A549 (cell line): ENCODE measurements at regions not wholly inside any gene's neighbourhood (a gene's known extent, or its start where the extent isn't known, plus 50 kb on each side); places are given as distances from the start of the nearest gene placed in this dataset.
A peak's percentile ranks its signal among the peaks of the same experiment; 100 is the strongest.

Experiments used
- ATAC-seq, 2 experiments: fragments of 200-7000 bp in 1 of 2; fragments of >200 bp in 1 of 2; cut with Nextera tagmentation in 1 of 2; cut with Tn5 transposase in 1 of 2; 3 replicates each; pipeline versions ENCODE4 v1.8.0 to v1.9.1; 2018 to 2020; ENCODE audit warnings: mild to moderate bottlenecking in 1 of 2, moderate library complexity in 1 of 2
- CTCF ChIA-PET: fragments of 300-600 bp; sonication (Branson Sonifier 250); formaldehyde crosslinking; extraction: SDS; loops from one replicate; lab custom pipeline; 2021; ENCODE audit warnings: antibody characterized with exemption, inconsistent platforms; lab: Yijun Ruan, JAX
- POLR2A ChIA-PET: fragments of 350-600 bp; formaldehyde crosslinking; extraction: SDS; loops from one replicate; lab custom pipeline; 2021; ENCODE audit warnings: antibody characterized with exemption, inconsistent platforms; lab: Yijun Ruan, JAX
- DNase-seq, 2 experiments: peaks; one replicate each; pipeline versions ENCODE4 v3.0.0 to v3.0.0-alpha.2; 2011 to 2016; ENCODE audit warnings: low read depth in 1 of 2, low spot score in 1 of 2
- FAIRE-seq: peaks from 2 replicates; lab custom pipeline; 2011; peaks lifted over from hg19 to GRCh38; lab: Jason Lieb, UNC
- H3K27ac ChIP-seq, 2 experiments: fragments of >200 bp; sonication (Bioruptor Twin); formaldehyde crosslinking; 3 replicates each; pipeline ENCODE4 v1.5.1; 2016 to 2017
- H3K4me1 ChIP-seq: fragments of >200 bp; sonication (Bioruptor Twin); formaldehyde crosslinking; 3 replicates; pipeline ENCODE4 v1.6.1; 2016
- H3K4me2 ChIP-seq: fragments of >200 bp; sonication (Bioruptor Twin); formaldehyde crosslinking; 3 replicates; pipeline ENCODE4 v1.6.1; 2016
- H3K4me3 ChIP-seq: fragments of >200 bp; sonication (Bioruptor Twin); formaldehyde crosslinking; 3 replicates; pipeline ENCODE4 v1.5.1; 2016
- H3K9me3 ChIP-seq: fragments of >200 bp; sonication (Bioruptor Twin); formaldehyde crosslinking; 3 replicates; pipeline ENCODE4 v1.6.1; 2016
- CBX8 ChIP-seq: fragments of 200-600 bp; sonication (generic); IDR thresholded peaks from 2 replicates; pipeline ENCODE4 v1.6.1; 2016
- CTCF ChIP-seq: fragments of >200 bp; sonication (Bioruptor Twin); formaldehyde crosslinking; IDR thresholded peaks from 3 replicates; pipeline ENCODE4 v1.5.1; 2016
- EP300 ChIP-seq, 2 experiments: fragments of >200 bp; sonication (Bioruptor Twin); formaldehyde crosslinking; IDR thresholded peaks; 2 replicates in 1 of 2; 3 replicates in 1 of 2; pipeline ENCODE4 v1.6.1; 2016 to 2017
- GATA3 ChIP-seq: IDR thresholded peaks from 2 replicates; pipeline ENCODE4 v1.6.1; 2012; ENCODE audit warnings: borderline replicate concordance
- HEYL ChIP-seq: fragments of 250-450 bp; sonication (Bioruptor Pico); IDR thresholded peaks from 2 replicates; pipeline ENCODE4 v1.8.0; 2021; ENCODE audit warnings: mild to moderate bottlenecking, moderate library complexity
- HMGXB4 ChIP-seq: fragments of 250-450 bp; sonication (Bioruptor Pico); IDR thresholded peaks from 2 replicates; pipeline ENCODE4 v1.5.0; 2021; ENCODE audit warnings: mild to moderate bottlenecking, moderate library complexity, borderline replicate concordance
- HOXA7 ChIP-seq: fragments of 250-450 bp; sonication (Bioruptor Pico); IDR thresholded peaks from 2 replicates; pipeline ENCODE4 v1.5.0; 2020; ENCODE audit warnings: mild to moderate bottlenecking, moderate library complexity
- HOXB13 ChIP-seq: fragments of 250-450 bp; sonication (Bioruptor Pico); IDR thresholded peaks from 2 replicates; pipeline ENCODE4 v1.5.0; 2020; ENCODE audit warnings: low read depth, mild to moderate bottlenecking, moderate library complexity
- JUN ChIP-seq, 2 experiments: fragments of >200 bp; sonication (Bioruptor Twin); formaldehyde crosslinking; IDR thresholded peaks; 2 replicates in 1 of 2; 3 replicates in 1 of 2; pipeline ENCODE4 v1.6.1; 2016 to 2017
- JUNB ChIP-seq: fragments of >200 bp; sonication (Bioruptor Twin); formaldehyde crosslinking; IDR thresholded peaks from 2 replicates; pipeline ENCODE4 v1.6.1; 2016
- KDM1A ChIP-seq: fragments of 200-600 bp; sonication (generic); IDR thresholded peaks from 2 replicates; pipeline ENCODE4 v1.6.1; 2016; ENCODE audit warnings: low read depth, mild to moderate bottlenecking
- MAFK ChIP-seq: fragments of 450-650 bp; IDR thresholded peaks from 2 replicates; pipeline ENCODE4 v1.6.1; 2014; ENCODE audit not compliant: partially characterized antibody
- MAX ChIP-seq: IDR thresholded peaks from 2 replicates; pipeline ENCODE4 v1.6.1; 2012
- MAZ ChIP-seq: fragments of 150-350 bp; IDR thresholded peaks from 2 replicates; pipeline ENCODE4 v1.6.1; 2014; ENCODE audit warnings: antibody characterized with exemption, low read depth, low read length, borderline replicate concordance
- POLR2A ChIP-seq: IDR thresholded peaks from 2 replicates; pipeline ENCODE4 v1.6.1; 2012; ENCODE audit warnings: mild to moderate bottlenecking, low read length
- POLR2AphosphoS2 ChIP-seq: conservative IDR thresholded peaks from 2 replicates; pipeline ENCODE4 v1.6.1; 2012; ENCODE audit warnings: low read length, improper control_type of control experiment, inconsistent platforms
- RAD21 ChIP-seq, 2 experiments: fragments of >200 bp in 1 of 2; sonication (Bioruptor Twin) in 1 of 2; formaldehyde crosslinking in 1 of 2; IDR thresholded peaks in 1 of 2; conservative IDR thresholded peaks in 1 of 2; 2 replicates in 1 of 2; 3 replicates in 1 of 2; pipeline ENCODE4 v1.6.1; 2012 to 2018; ENCODE audit warnings: inconsistent platforms in 1 of 2
- RCOR1 ChIP-seq: fragments of 150-350 bp; IDR thresholded peaks from 2 replicates; pipeline ENCODE4 v1.6.1; 2014; ENCODE audit warnings: antibody characterized with exemption, low read length, low read depth
- SMC3 ChIP-seq: fragments of >200 bp; sonication (Bioruptor Twin); formaldehyde crosslinking; IDR thresholded peaks from 3 replicates; pipeline ENCODE4 v1.6.1; 2018; ENCODE audit warnings: inconsistent platforms
- TFCP2L1 ChIP-seq: fragments of 250-450 bp; sonication (Bioruptor Pico); IDR thresholded peaks from 2 replicates; pipeline ENCODE4 v1.5.0; 2021; ENCODE audit warnings: mild to moderate bottlenecking
- ZC3H11A ChIP-seq: fragments of 450-650 bp; IDR thresholded peaks from 2 replicates; pipeline ENCODE4 v1.6.1; 2014; ENCODE audit warnings: antibody characterized with exemption, mild to moderate bottlenecking
- ZNF302 ChIP-seq: fragments of 250-450 bp; sonication (Bioruptor Pico); IDR thresholded peaks from 2 replicates; pipeline ENCODE4 v1.9.0; 2021; ENCODE audit warnings: inconsistent platforms, mild to moderate bottlenecking, moderate library complexity
- WGBS: methylation state at CpG from one replicate; pipeline ENCODE4 v1.1.6; 2017; ENCODE audit errors: missing lambda C conversion rate; 5-methylcytosine and 5-hydroxymethylcytosine counted together

- POLR2A ChIA-PET: no interaction called here
- TF ChIP-seq MAX (no peak), KDM1A (no peak), HOXB13 (CRISPR knock-in tag) (no peak), HMGXB4 (CRISPR knock-in tag) (no peak), ZNF302 (CRISPR knock-in tag) (no peak), JUNB (no peak), SMC3 (no peak), TFCP2L1 (CRISPR knock-in tag) (no peak), POLR2AphosphoS2 (no peak), MAFK (no peak), MAZ (no peak), RAD21 (conservative IDR thresholded peaks at IDR 0.05 in 1 of 2, IDR thresholded peaks at IDR 0.05 in 1 of 2) (no peak), CTCF (no peak)
- CTCF ChIA-PET: no interaction called here
- no peaks in the 10 kb centered on the region for H3K9me3 ChIP-seq
- peaks cover 43% of the 10 kb centered on the region for H3K4me1 ChIP-seq
- DNase-seq (no peak), ATAC-seq (no peak), FAIRE-seq (no peak)
- peak overlapping the region in 1 of 2 experiments; percentile 17; a peak in 1 of 6 replicates for H3K27ac ChIP-seq
- no peak overlapping the region for H3K4me2 ChIP-seq
- WGBS: 96% methylated on average over 4 of the region's 4 CpGs
- no peak overlapping the region for H3K4me3 ChIP-seq
Measured at GRCh38 chr21:15204970-15205286, 140.1 kb upstream of the NRIP1 start.

- FAIRE-seq: no peak
Measured at GRCh38 chr21:15206514-15206913, 141.7 kb upstream of the NRIP1 start.

More at GRCh38 chr21:15206514-15206913, 141.7 kb upstream of the NRIP1 start:
- Histone ChIP-seq H3K27ac (peak overlapping the region in 1 of 2 experiments; percentile 12; a peak in 1 of 6 replicates), H3K9me3 (no peaks in the 10 kb centered on the region), H3K4me1 (peaks cover 49% of the 10 kb centered on the region), H3K4me3 (no peak overlapping the region), H3K4me2 (no peak overlapping the region)
- TF ChIP-seq POLR2A (no peak), TFCP2L1 (CRISPR knock-in tag) (no peak), HOXA7 (CRISPR knock-in tag) (no peak), ZC3H11A (no peak), HEYL (CRISPR knock-in tag) (no peak), GATA3 (no peak), CBX8 (no peak), RCOR1 (no peak), JUN (IDR thresholded peaks at IDR 0.05) (no peak), EP300 (IDR thresholded peaks at IDR 0.05) (no peak), CTCF (no peak), POLR2AphosphoS2 (no peak), HMGXB4 (CRISPR knock-in tag) (no peak)
- ATAC-seq: no peak
- ChIA-PET CTCF (no interaction called here), POLR2A (no interaction called here)
- 76% methylated on average over 5 of the region's 5 CpGs for WGBS
- no peak for DNase-seq
